ENCODE measurements at regions not wholly inside any gene's neighbourhood (a gene's known extent, or its start where the extent isn't known, plus 50 kb on each side); places are given as distances from the start of the nearest gene placed in this dataset.

DNA sequence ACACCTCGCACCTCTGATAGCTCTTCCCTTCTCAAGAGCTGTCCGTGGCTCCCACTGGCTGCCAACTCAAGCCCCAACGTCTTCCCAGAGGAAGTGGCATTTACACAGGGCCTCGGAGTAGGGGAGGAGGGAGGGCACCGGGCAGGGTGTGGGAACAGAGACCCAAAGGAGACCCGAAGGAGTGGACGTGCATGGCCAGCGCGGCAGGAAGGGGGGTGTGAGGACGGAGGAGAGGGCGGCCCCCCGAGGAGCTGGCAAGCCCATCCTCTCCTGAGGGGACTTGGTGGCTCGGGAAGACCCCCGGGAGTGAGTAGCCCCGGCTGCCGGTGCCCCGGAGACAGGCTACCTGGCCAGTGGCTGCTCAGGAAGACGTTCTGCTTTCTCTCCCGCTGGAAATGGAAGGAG, 85.9 kb downstream of the FOXL3 start:
- ChIA-PET CTCF (no interaction called here), POLR2A (no interaction called here)
- Mint-ChIP-seq H3K9me3 (no peaks in the 10 kb centered on the region), H3K4me1 (peaks cover under 1 to 5% (median 4%) of the 10 kb centered on the region in 3 donors), H3K36me3 (no peaks in the 10 kb centered on the region), H3K27me3 (peaks cover 2 to 3% of the 10 kb centered on the region in 2 donors), H3K4me3 (no peak overlapping the region), H3K27ac (no peak overlapping the region)
- Histone ChIP-seq H3K27me3 (ENCODE audit: insufficient read depth, low read length, poor library complexity, severe bottlenecking) (no peaks in the 10 kb centered on the region), H3K27ac (ENCODE audit: low read depth, low read length) (no peak overlapping the region), H3K4me1 (ENCODE audit: insufficient read depth, low read length) (peaks cover 3% of the 10 kb centered on the region), H3K4me3 (ENCODE audit: low read length) (no peak overlapping the region), H3K36me3 (ENCODE audit: insufficient read depth, low read length) (no peaks in the 10 kb centered on the region), H3K9me3 (ENCODE audit: low read length) (no peaks in the 10 kb centered on the region)
- DNase-seq, result peak in 1 of 5 donors; percentile 29

DNA sequence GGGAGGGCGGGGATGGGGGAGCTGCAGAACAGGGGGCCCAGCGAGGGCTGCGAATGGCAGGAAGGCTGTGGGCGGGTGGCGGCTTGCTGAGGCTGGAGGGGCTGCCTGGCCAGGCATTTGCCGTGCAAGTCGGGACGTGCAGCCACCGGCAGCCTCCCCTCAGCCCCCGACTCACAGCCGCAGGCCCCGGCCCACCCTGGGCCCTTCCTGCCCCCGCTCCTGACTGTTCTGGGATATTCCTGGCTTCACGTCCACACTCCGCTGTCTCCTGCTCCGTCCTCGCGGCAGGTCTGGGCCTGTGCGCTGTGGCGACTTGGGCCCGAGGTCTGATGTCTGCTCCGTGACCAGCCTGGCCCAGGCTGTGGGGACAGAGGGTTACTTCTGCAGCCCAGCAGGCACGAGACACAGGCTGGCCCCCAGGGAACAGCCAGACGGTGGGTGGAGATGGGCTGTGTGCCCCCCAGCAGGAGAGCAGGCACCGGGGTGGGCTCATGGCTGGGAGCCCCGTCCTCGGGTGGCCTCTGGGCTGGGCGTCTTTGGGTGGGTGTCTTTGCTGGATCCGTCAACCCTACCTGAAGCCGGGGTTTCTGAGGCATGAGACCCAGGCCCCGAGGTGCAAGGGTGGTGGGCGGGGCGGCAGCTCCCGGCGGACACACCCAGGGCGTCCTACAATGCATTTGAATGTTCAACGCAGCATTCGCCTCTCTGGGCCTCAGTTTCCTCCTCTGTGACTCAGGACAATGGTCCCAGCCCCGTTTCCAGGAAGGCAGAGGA, 86.5 kb downstream of the FOXL3 start:
- ChIA-PET CTCF (no interaction called here), POLR2A (no interaction called here)
- peaks cover 2 to 3% of the 10 kb centered on the region in 2 donors for H3K27me3 Mint-ChIP-seq
- Histone ChIP-seq H3K4me1 (ENCODE audit: insufficient read depth, low read length) (peaks cover 9% of the 10 kb centered on the region), H3K36me3 (ENCODE audit: insufficient read depth, low read length) (no peaks in the 10 kb centered on the region), H3K9me3 (ENCODE audit: low read length) (no peaks in the 10 kb centered on the region), H3K4me3 (ENCODE audit: low read length) (no peak overlapping the region), H3K27ac (ENCODE audit: low read depth, low read length) (no peak overlapping the region), H3K27me3 (ENCODE audit: insufficient read depth, low read length, poor library complexity, severe bottlenecking) (no peaks in the 10 kb centered on the region)
- H3K27ac Mint-ChIP-seq, result no peak overlapping the region
- peak in 1 of 5 donors; percentile 40 for DNase-seq
- H3K4me3 Mint-ChIP-seq, result no peak overlapping the region
- H3K9me3 Mint-ChIP-seq, result no peaks in the 10 kb centered on the region
- H3K4me1 Mint-ChIP-seq, result peaks cover 6 to 10% (median 10%) of the 10 kb centered on the region in 3 donors
- H3K36me3 Mint-ChIP-seq, result no peaks in the 10 kb centered on the region

DNA sequence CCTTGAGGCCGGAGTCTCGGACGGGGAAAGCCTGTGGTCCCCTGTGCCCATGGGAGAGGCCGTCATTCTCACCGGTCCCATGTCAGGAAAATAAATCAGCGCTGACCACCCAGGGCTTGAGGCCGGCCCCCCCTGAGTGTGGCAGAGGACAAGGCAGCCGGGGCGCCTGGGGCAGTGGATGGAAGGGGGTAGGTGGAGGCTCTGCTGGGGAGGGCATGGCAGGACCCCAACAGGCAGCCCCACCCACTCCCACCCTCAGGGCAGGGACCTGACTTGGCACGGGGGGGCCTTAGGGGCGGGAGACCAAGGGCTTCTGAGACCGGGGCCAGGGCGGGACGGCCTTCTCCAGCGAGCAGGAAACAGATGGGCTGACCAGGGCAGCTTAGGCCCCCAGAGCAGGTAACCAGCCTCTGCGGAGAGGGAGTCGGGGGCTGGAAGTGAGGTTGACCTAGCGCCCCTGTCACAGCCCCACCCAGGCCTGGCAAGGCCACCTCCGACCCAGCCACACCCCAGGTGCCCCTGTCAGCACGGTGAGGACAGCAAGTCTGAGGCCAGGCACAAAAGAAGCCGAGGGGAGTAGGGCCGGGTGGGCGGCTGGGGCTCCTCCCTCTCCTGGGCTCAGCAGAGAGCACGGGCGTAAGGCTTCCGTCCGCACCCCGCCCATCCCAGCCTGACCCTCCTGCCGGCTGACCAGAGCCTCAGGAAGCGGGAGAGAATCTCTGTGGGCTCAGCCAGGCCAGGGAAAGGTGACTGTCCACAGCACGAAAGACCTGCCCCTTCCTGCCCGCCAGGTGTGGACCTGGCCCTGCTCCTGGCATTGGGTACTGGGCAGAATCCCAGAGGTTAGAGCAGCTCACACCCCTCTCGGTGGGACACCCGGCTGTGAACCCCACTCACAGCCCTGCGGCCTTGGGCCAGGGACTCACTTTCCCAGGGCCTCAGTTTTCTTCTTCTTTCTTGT, 87.4 kb downstream of the FOXL3 start:
- H3K9me3 ChIP-seq (ENCODE audit: low read length), result no peaks in the 10 kb centered on the region
- H3K27me3 ChIP-seq (ENCODE audit: insufficient read depth, low read length, poor library complexity, severe bottlenecking), result no peaks in the 10 kb centered on the region
- H3K4me3 Mint-ChIP-seq, result no peak overlapping the region
- no peak overlapping the region for H3K27ac ChIP-seq (ENCODE audit: low read depth, low read length)
- H3K36me3 Mint-ChIP-seq, result peaks cover 0 to 5% (median 0%) of the 10 kb centered on the region in 3 donors
- H3K27me3 Mint-ChIP-seq, result peaks cover 2 to 3% of the 10 kb centered on the region in 2 donors
- DNase-seq, result peak in 1 of 5 donors; percentile 30
- no peaks in the 10 kb centered on the region for H3K36me3 ChIP-seq (ENCODE audit: insufficient read depth, low read length)
- no peak overlapping the region for H3K4me3 ChIP-seq (ENCODE audit: low read length)
- ChIA-PET POLR2A (no interaction called here), CTCF (no interaction called here)
- H3K4me1 ChIP-seq (ENCODE audit: insufficient read depth, low read length), result peaks cover 18% of the 10 kb centered on the region
- H3K4me1 Mint-ChIP-seq, result peaks cover 15 to 19% (median 19%) of the 10 kb centered on the region in 3 donors
- H3K27ac Mint-ChIP-seq, result no peak overlapping the region
- H3K9me3 Mint-ChIP-seq, result peaks cover 0 to 6% (median 0%) of the 10 kb centered on the region in 5 donors

GRCh38 chr7:378041-378420, 88.1 kb downstream of the FOXL3 start:
- no peak overlapping the region for H3K27ac Mint-ChIP-seq
- H3K27me3 Mint-ChIP-seq, result peaks cover 2 to 3% of the 10 kb centered on the region in 2 donors
- DNase-seq, result peak in 1 of 5 donors; percentile 35
- Histone ChIP-seq H3K27ac (ENCODE audit: low read depth, low read length) (no peak overlapping the region), H3K27me3 (ENCODE audit: insufficient read depth, low read length, poor library complexity, severe bottlenecking) (no peaks in the 10 kb centered on the region), H3K4me1 (ENCODE audit: insufficient read depth, low read length) (peaks cover 20% of the 10 kb centered on the region), H3K36me3 (ENCODE audit: insufficient read depth, low read length) (no peaks in the 10 kb centered on the region), H3K9me3 (ENCODE audit: low read length) (no peaks in the 10 kb centered on the region), H3K4me3 (ENCODE audit: low read length) (no peak overlapping the region)
- peaks cover 0 to 10% (median 4%) of the 10 kb centered on the region in 5 donors for H3K9me3 Mint-ChIP-seq
- H3K36me3 Mint-ChIP-seq, result peaks cover 0 to 10% (median 0%) of the 10 kb centered on the region in 3 donors
- ChIA-PET POLR2A (no interaction called here), CTCF (no interaction called here)
- H3K4me3 Mint-ChIP-seq, result no peak overlapping the region
- H3K4me1 Mint-ChIP-seq, result peaks cover 18 to 24% (median 22%) of the 10 kb centered on the region in 3 donors

- Histone ChIP-seq H3K4me1 (ENCODE audit: insufficient read depth, low read length) (peaks cover 20% of the 10 kb centered on the region), H3K9me3 (ENCODE audit: low read length) (no peaks in the 10 kb centered on the region), H3K27me3 (ENCODE audit: insufficient read depth, low read length, poor library complexity, severe bottlenecking) (no peaks in the 10 kb centered on the region), H3K36me3 (ENCODE audit: insufficient read depth, low read length) (no peaks in the 10 kb centered on the region), H3K4me3 (ENCODE audit: low read length) (no peak overlapping the region), H3K27ac (ENCODE audit: low read depth, low read length) (no peak overlapping the region)
- H3K36me3 Mint-ChIP-seq, result peaks cover 0 to 18% (median under 1%) of the 10 kb centered on the region in 3 donors
- no peak overlapping the region for H3K27ac Mint-ChIP-seq
- H3K4me3 Mint-ChIP-seq, result no peak overlapping the region
- H3K9me3 Mint-ChIP-seq, result peaks cover 5 to 14% (median 11%) of the 10 kb centered on the region in 5 donors
- peaks cover 2 to 3% of the 10 kb centered on the region in 2 donors for H3K27me3 Mint-ChIP-seq
- CTCF ChIA-PET, result no interaction called here
- DNase-seq, result peak in 1 of 5 donors; percentile 46
- peaks cover 18 to 24% (median 22%) of the 10 kb centered on the region in 3 donors for H3K4me1 Mint-ChIP-seq
- POLR2A ChIA-PET, result no interaction called here
Observed at GRCh38 chr7:378551-379455, 88.8 kb downstream of the FOXL3 start.

GRCh38 chr7:379456-380138, 89.6 kb downstream of the FOXL3 start:
- DNase-seq, result peak in 1 of 5 donors; percentile 45
- Histone ChIP-seq H3K4me1 (ENCODE audit: insufficient read depth, low read length) (peaks cover 20% of the 10 kb centered on the region), H3K4me3 (ENCODE audit: low read length) (no peak overlapping the region), H3K27ac (ENCODE audit: low read depth, low read length) (no peak overlapping the region), H3K27me3 (ENCODE audit: insufficient read depth, low read length, poor library complexity, severe bottlenecking) (no peaks in the 10 kb centered on the region), H3K36me3 (ENCODE audit: insufficient read depth, low read length) (no peaks in the 10 kb centered on the region), H3K9me3 (ENCODE audit: low read length) (no peaks in the 10 kb centered on the region)
- Mint-ChIP-seq H3K36me3 (peaks cover 0 to 26% (median 3%) of the 10 kb centered on the region in 3 donors), H3K4me1 (peaks cover 18 to 24% (median 22%) of the 10 kb centered on the region in 3 donors), H3K27me3 (peaks cover 2 to 3% of the 10 kb centered on the region in 2 donors), H3K9me3 (peaks cover 13 to 22% (median 19%) of the 10 kb centered on the region in 5 donors), H3K27ac (no peak overlapping the region), H3K4me3 (peak overlapping the region in 2 of 7 donors; percentile 46 to 68)
- POLR2A ChIA-PET, result no interaction called here
- CTCF ChIA-PET, result no interaction called here

DNA sequence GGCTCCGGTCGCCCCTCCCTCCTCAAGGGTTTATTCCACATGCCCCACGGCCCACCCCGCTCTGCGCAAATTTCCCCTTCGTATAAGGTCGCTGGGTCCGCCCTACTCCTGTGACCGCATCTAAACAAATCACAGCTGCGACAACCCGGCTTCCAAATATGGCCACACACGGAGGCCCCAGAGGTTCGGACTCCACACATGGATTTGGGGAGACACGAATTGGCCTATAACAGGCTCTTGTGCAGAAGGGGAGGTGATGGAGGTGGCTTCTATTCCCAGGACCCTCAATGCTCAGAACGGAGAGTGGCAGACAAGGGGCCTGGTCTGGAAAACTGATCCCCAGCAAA, 90.1 kb downstream of the FOXL3 start:
- no peaks in the 10 kb centered on the region for H3K27me3 ChIP-seq (ENCODE audit: insufficient read depth, low read length, poor library complexity, severe bottlenecking)
- Mint-ChIP-seq H3K4me3 (peak overlapping the region in 5 of 7 donors; percentile 29 to 68 (median 57)), H3K27me3 (peaks cover 2 to 3% of the 10 kb centered on the region in 2 donors), H3K9me3 (peaks cover 14 to 27% (median 21%) of the 10 kb centered on the region in 5 donors), H3K27ac (peak overlapping the region in 1 of 8 donors; percentile 86), H3K4me1 (peaks cover 18 to 24% (median 22%) of the 10 kb centered on the region in 3 donors), H3K36me3 (peaks cover 0 to 27% (median 3%) of the 10 kb centered on the region in 3 donors)
- H3K27ac ChIP-seq (ENCODE audit: low read depth, low read length), result no peak overlapping the region
- H3K4me1 ChIP-seq (ENCODE audit: insufficient read depth, low read length), result peaks cover 20% of the 10 kb centered on the region
- POLR2A ChIA-PET, result no interaction called here
- CTCF ChIA-PET, result no interaction called here
- no peak overlapping the region for H3K4me3 ChIP-seq (ENCODE audit: low read length)
- no peaks in the 10 kb centered on the region for H3K36me3 ChIP-seq (ENCODE audit: insufficient read depth, low read length)
- no peaks in the 10 kb centered on the region for H3K9me3 ChIP-seq (ENCODE audit: low read length)
- peak in 1 of 5 donors; percentile 35 for DNase-seq
